ENCODE measurements at regions not wholly inside any gene's neighbourhood (a gene's known extent, or its start where the extent isn't known, plus 50 kb on each side); places are given as distances from the start of the nearest gene placed in this dataset.

DNA sequence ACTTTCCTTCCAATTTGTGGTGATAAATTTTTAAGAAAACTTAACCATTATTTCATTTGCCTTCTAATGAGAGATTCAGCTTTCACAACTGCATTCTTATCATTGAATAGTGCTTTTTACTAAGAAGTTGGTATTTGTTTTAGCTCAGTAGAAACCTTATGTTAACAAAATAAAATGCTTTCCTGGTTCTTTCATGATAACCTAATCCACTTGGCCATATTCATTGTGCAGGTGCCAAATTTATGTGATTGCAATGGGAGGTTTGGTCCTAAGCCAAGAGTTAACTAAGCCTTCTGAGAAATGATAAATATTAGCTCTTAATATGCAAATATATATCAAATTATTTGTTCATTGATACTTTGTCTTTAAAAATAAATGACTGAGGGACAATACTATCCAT lies 141.1 kb upstream of the TLE4 start (continued):
- TF ChIP-seq POU5F1 (IDR thresholded peaks at IDR 0.05; ENCODE audit: low read depth, low read length) (no peak), SIX5 (IDR thresholded peaks at IDR 0.05; ENCODE audit: low read depth, low read length) (no peak), SIN3A (conservative IDR thresholded peaks at IDR 0.05 in 1 of 2, IDR thresholded peaks at IDR 0.05 in 1 of 2; ENCODE audit: low read depth in 1 of 2, low read length in 2 of 2) (no peak), ZNF274 (IDR thresholded peaks at IDR 0.05; ENCODE audit: borderline replicate concordance, extremely low read depth, low read length) (no peak), TBP (IDR thresholded peaks at IDR 0.05; ENCODE audit: low read depth, low read length) (no peak), HDAC2 (IDR thresholded peaks at IDR 0.05; ENCODE audit: borderline replicate concordance in 1 of 2, low read depth in 2 of 2, low read length in 2 of 2) (no peak), CREB1 (IDR thresholded peaks at IDR 0.05) (no peak), SUZ12 (IDR thresholded peaks at IDR 0.05; ENCODE audit: low read length) (no peak), RAD21 (IDR thresholded peaks at IDR 0.05 in 1 of 2, conservative IDR thresholded peaks at IDR 0.05 in 1 of 2; ENCODE audit: low read depth in 2 of 2, low read length in 2 of 2) (no peak), SRF (IDR thresholded peaks at IDR 0.05; ENCODE audit: low read depth, low read length) (no peak), NANOG (IDR thresholded peaks at IDR 0.05; ENCODE audit: insufficient read depth, low read depth, low read length, poor library complexity, severe bottlenecking) (no peak), RXRA (IDR thresholded peaks at IDR 0.05; ENCODE audit: insufficient read depth, low read depth, low read length) (no peak)
- TF ChIP-seq, protein P1, sequence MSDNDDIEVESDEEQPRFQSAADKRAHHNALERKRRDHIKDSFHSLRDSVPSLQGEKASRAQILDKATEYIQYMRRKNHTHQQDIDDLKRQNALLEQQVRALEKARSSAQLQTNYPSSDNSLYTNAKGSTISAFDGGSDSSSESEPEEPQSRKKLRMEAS (IDR thresholded peaks at IDR 0.05), result no peak
